Gastrocnemius medialis (tissue), 4 donors: ENCODE measurements at regions not wholly inside any gene's neighbourhood (a gene's known extent, or its start where the extent isn't known, plus 50 kb on each side); places are given as distances from the start of the nearest gene placed in this dataset.
A peak's percentile ranks its signal among the peaks of the same experiment; 100 is the strongest.
"Not testable (repeated sequence)": the region's sequence is repeated elsewhere in the genome, so short reads cannot be mapped to it uniquely, and the experiment has no call there.

Source experiments
- ATAC-seq, 2 donors: fragments of 150-250 bp; one replicate each; pipeline ENCODE4 v1.9.1; 2016
- DNase-seq, 2 donors: peaks; one replicate each; pipeline ENCODE4 v3.0.0-alpha.2; 2019
- H3K27ac ChIP-seq, 4 donors: fragments of 200-600 bp; sonication (generic); 1 replicate in 1 of 4; 2 replicates in 3 of 4; pipeline ENCODE4 v1.5.1; 2016 to 2018; ENCODE audit warnings: mild to moderate bottlenecking in 2 of 4, moderate library complexity in 1 of 4
- H3K27me3 ChIP-seq, 3 donors: fragments of 200-600 bp; sonication (generic) in 2 of 3; 1 replicate in 1 of 3; 2 replicates in 2 of 3; pipeline versions ENCODE4 v1.5.1 to v1.6.0; 2016 to 2019; ENCODE audit warnings: mild to moderate bottlenecking in 1 of 3, moderate library complexity in 1 of 3
- H3K36me3 ChIP-seq, 2 donors: fragments of 200-600 bp; sonication (generic) in 1 of 2; one replicate each; pipeline ENCODE4 v1.5.1; 2017 to 2018
- H3K4me1 ChIP-seq, 2 donors: fragments of 200-600 bp; sonication (generic) in 1 of 2; one replicate each; pipeline ENCODE4 v1.5.1; 2016 to 2017; ENCODE audit warnings: mild to moderate bottlenecking in 2 of 2
- H3K4me3 ChIP-seq, 4 donors: fragments of 200-600 bp; sonication (generic) in 3 of 4; 1 replicate in 1 of 4; 2 replicates in 3 of 4; pipeline ENCODE4 v1.5.1; 2016 to 2019; ENCODE audit warnings: mild to moderate bottlenecking in 2 of 4
- H3K9me3 ChIP-seq, 3 donors: fragments of 200-600 bp; sonication (generic) in 2 of 3; 1 replicate in 1 of 3; 2 replicates in 2 of 3; pipeline ENCODE4 v1.5.1; 2016 to 2019
- POLR2A ChIP-seq, 2 donors: fragments of 450-650 bp; IDR thresholded peaks; one replicate each; pipeline ENCODE4 v1.6.1; 2017; ENCODE audit warnings: antibody characterized with exemption in 2 of 2, mild to moderate bottlenecking in 2 of 2, moderate library complexity in 2 of 2
- in situ Hi-C, 4 donors: fragments of 200-750 bp; cut with MboI; loops; one replicate each; pipeline versions ENCODE4 v1.15.0 to v1.8.0; 2017; ENCODE audit warnings: low sequenced_read_pairs in 4 of 4
- intact Hi-C: fragments of 100-400 bp; cut with DNase I; formaldehyde crosslinking; loops from one replicate; pipeline ENCODE4 v1.15.1; 2023; ENCODE audit warnings: low total_unique reads
- TF ChIP-seq, protein P1 (sequence below), 5 experiments: fragments of 450-650 bp in 3 of 5; fragments of 200-600 bp in 2 of 5; sonication (generic) in 2 of 5; IDR thresholded peaks in 4 of 5; conservative IDR thresholded peaks in 1 of 5; 1 replicate in 4 of 5; 2 replicates in 1 of 5; pipeline ENCODE4 v1.5.1; 2016 to 2019; ENCODE audit warnings: antibody characterized with exemption in 5 of 5, mild to moderate bottlenecking in 3 of 5, moderate library complexity in 3 of 5

DNA sequence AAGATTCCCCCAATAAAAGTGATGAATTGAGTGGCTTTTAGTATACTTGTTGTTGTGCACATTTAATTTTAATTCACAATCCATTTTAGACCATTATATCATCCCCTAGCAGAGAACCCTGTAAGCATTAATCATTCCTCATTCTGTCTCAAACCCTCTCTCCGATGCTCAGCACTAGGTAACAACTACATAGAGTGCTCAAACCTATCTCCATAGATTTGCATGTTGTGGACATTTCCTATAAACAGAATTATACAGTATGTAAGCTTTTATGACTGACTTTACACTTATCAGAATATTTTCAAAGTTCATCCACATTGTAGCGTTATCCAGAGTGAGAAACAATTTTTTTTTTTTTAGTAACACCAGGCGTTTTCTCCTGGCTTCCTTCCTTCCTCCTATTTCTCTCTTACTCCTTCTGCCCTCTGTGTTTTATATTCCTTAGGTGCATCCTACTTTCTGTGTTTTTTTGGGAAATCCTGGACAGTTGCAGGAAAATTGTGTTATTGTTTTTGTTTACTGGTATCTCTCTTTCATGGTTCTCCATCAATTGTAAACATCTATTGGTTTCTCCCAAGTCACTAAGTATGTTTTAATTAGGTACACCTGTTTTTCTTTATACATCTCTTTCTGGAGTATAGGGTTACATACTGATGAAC is 1528.0 kb upstream of the TPTE start:
- ATAC-seq, result no peak
- no peak for DNase-seq
- TF ChIP-seq POLR2A (IDR thresholded peaks at IDR 0.05), result no peak
- TF ChIP-seq, protein P1, sequence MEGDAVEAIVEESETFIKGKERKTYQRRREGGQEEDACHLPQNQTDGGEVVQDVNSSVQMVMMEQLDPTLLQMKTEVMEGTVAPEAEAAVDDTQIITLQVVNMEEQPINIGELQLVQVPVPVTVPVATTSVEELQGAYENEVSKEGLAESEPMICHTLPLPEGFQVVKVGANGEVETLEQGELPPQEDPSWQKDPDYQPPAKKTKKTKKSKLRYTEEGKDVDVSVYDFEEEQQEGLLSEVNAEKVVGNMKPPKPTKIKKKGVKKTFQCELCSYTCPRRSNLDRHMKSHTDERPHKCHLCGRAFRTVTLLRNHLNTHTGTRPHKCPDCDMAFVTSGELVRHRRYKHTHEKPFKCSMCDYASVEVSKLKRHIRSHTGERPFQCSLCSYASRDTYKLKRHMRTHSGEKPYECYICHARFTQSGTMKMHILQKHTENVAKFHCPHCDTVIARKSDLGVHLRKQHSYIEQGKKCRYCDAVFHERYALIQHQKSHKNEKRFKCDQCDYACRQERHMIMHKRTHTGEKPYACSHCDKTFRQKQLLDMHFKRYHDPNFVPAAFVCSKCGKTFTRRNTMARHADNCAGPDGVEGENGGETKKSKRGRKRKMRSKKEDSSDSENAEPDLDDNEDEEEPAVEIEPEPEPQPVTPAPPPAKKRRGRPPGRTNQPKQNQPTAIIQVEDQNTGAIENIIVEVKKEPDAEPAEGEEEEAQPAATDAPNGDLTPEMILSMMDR (IDR thresholded peaks at IDR 0.05 in 4 of 5, conservative IDR thresholded peaks at IDR 0.05 in 1 of 5), result no peak
- H3K4me1 ChIP-seq, result no peaks in the 10 kb centered on the region
- no peaks in the 10 kb centered on the region for H3K36me3 ChIP-seq
- H3K27me3 ChIP-seq, result peaks cover 3 to 23% (median 14%) of the 10 kb centered on the region in 3 donors
- H3K9me3 ChIP-seq, result no peaks in the 10 kb centered on the region
- in situ Hi-C loops, result no loop called here
- no peak overlapping the region for H3K4me3 ChIP-seq
- H3K27ac ChIP-seq, result no peak overlapping the region
- intact Hi-C loops, result no loop called here

DNA sequence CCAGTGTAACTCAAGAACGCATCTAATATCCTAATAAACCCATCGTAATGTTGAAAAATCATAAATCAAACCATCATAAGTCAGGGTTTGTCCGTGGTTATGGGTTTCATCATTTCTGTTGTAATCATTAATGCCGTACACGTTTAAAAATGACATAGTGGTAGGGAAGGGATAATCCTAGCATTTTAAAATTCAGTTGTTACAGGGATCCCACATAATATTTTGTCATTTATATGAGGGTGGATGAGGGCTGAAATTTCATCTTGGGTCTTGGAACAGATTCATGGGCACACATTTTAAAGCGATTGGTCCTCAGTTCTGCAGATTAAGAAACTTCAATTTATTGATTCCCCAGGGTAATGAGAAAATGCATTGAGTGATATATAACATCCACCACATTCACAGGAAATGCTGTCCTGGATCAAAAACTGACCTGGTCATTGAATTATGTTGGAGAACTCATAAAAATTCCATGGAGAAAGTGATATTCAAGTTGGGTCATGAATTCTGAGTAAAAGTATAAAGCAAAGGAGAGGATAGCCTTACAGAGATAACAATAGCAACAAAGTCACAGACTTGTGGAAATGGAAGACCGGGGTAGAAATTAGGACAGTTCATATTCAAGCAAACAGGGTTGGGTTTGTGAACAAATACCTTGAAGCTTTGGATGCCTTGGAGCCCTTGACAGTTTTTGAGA is 1527.3 kb upstream of the TPTE start:
- DNase-seq (no peak), ATAC-seq (no peak)
- no peak for TF ChIP-seq POLR2A (IDR thresholded peaks at IDR 0.05)
- TF ChIP-seq, protein P1 (IDR thresholded peaks at IDR 0.05 in 4 of 5, conservative IDR thresholded peaks at IDR 0.05 in 1 of 5), result no peak
- Histone ChIP-seq H3K9me3 (no peaks in the 10 kb centered on the region), H3K27ac (no peak overlapping the region), H3K4me1 (no peaks in the 10 kb centered on the region), H3K27me3 (peaks cover 3 to 23% (median 14%) of the 10 kb centered on the region in 3 donors), H3K4me3 (no peak overlapping the region), H3K36me3 (no peaks in the 10 kb centered on the region)
- intact Hi-C loops (no loop called here), in situ Hi-C loops (no loop called here)

DNA sequence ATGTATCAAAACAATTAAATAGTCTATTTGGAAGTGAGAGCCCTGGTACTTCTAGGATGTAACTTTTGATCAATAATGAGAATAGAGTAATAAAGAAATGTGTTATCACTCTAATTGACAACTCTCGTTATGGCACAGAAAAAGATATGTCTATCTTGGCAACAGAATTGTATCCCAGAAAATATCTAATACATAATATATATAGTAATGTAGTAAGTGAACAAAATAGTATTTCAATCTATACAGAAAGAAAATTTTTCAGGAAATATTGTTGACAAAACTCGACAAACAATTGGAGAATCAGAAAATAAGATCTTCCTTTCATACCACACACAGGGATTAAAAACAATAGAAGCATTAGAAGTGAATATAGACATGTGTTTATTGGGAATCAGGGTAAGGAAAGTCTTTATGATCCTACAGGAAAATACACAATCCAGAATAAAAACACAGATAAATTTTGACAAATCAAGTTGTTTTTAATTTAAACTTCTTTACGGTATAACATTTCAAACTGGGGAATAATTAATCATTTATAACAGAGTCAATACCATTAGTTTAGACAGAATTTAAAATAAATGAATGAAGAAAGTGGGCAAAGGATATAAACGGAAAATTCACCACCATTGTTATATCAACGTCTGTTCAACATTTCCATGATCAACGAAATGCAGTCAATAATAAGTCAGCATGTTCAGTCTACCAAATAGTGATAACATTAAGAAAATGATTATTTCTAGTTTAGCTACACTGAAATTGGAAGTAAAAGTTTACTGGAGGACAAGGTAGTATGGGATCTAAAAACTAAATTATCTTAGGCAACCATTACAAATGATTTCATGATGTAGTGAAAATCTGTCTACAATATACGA is 1526.5 kb upstream of the TPTE start:
- Histone ChIP-seq H3K27ac (no peak overlapping the region), H3K36me3 (no peaks in the 10 kb centered on the region), H3K4me1 (no peaks in the 10 kb centered on the region), H3K9me3 (no peaks in the 10 kb centered on the region), H3K27me3 (peaks cover 3 to 23% (median 8%) of the 10 kb centered on the region in 3 donors), H3K4me3 (no peak overlapping the region)
- DNase-seq (no peak), ATAC-seq (no peak)
- in situ Hi-C loops, result no loop called here
- TF ChIP-seq POLR2A (IDR thresholded peaks at IDR 0.05), result no peak
- TF ChIP-seq, protein P1 (IDR thresholded peaks at IDR 0.05 in 4 of 5, conservative IDR thresholded peaks at IDR 0.05 in 1 of 5), result peak in 1 of 5 experiments; percentile 5
- intact Hi-C loops, result no loop called here

DNA sequence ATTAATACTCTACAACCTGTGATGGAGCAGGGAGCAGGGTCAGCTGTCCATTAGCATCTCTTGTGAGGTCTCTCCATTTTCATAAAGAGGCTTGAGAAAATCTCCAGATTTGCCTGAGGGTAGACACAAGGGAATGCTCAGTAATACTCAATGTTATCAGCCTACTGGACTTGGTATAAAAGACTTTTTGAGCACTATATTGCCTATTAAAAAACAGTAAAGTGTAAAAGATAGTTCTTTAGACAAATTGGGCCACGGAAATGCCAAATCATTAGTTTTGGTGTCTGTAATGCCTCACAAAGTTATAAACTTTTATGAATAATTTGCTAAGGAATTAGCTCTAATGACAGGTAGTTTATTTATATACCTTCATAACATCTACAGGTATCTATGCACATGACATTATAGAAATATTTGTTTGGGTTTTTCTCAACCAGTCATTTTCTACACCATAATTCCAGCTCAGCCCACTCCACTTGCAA is 1524.9 kb upstream of the TPTE start:
- H3K36me3 ChIP-seq, ATAC-seq, H3K27ac ChIP-seq, H3K4me1 ChIP-seq, in situ Hi-C loops, H3K9me3 ChIP-seq, H3K4me3 ChIP-seq, DNase-seq, intact Hi-C loops: not testable (repeated sequence)
- H3K27me3 ChIP-seq, result peaks cover 3 to 20% (median 8%) of the 10 kb centered on the region in 3 donors

DNA sequence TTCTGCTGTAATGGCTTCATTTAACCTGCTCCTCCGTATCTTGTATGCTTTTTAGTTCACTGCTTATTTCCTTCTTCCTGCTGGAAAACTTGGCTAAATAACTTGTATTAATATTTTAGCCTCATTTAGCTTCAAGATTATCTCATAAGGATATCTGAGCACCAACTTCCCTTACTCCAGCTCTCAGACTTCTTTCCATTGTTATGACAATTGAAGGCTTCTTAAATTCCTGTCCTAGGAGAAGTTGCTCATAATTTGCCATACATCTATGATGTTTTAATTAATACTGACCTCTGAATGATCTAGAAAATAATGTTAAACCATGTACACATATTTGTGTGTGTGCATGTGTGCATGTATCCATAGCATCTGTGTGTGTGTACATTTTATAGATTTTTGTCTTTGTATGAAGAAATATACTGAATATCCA is 1524.4 kb upstream of the TPTE start:
- no peaks in the 10 kb centered on the region for H3K4me1 ChIP-seq
- ATAC-seq (no peak), DNase-seq (no peak)
- H3K27ac ChIP-seq, result no peak overlapping the region
- peaks cover 3 to 18% (median 6%) of the 10 kb centered on the region in 3 donors for H3K27me3 ChIP-seq
- H3K4me3 ChIP-seq, result no peak overlapping the region
- TF ChIP-seq, protein P1 (IDR thresholded peaks at IDR 0.05 in 4 of 5, conservative IDR thresholded peaks at IDR 0.05 in 1 of 5), result no peak
- no peak for TF ChIP-seq POLR2A (IDR thresholded peaks at IDR 0.05)
- H3K9me3 ChIP-seq, result no peaks in the 10 kb centered on the region
- no peaks in the 10 kb centered on the region for H3K36me3 ChIP-seq
- in situ Hi-C loops (no loop called here), intact Hi-C loops (no loop called here)

DNA sequence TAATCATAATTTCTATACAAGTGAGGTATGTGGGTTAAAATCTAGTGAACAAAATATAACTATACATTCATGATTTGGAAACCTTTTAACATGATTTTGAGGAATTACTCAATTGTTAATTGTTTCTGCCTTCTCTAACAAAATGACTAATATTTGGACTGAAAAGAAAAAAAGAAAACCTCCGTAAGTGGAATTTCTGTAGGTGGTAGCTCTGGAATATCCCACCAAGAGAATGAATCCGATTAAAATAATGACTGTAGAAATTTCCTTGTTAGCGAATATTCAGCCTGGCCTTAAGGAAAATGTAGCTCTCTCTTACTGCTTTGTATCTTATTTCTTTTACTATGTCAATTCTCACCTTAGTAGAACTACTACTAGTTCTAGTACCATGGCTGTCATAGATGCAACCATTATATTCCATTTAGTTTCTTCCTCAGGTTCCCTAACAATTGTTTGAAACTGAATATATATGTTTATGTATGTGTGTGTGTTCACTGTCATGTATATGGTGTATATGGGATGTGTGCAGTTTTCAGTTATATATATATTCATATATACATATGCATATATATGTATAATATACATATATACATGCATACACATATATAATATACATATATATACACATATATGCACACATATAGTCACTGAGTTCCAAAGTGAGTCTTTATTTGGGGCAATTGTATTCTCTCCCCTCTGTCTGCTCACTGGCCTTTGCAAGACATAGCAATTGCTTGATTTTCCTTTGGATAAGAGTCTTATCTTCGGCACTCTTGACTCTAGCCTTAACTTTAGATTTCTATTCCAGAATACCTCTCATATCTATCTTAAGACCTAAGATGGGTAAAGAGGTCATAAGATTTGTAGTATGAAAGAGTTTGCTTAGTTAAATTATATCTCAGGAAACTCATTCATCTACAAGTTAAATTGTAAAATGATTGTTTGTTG is 1523.7 kb upstream of the TPTE start:
- H3K27ac ChIP-seq, intact Hi-C loops, ATAC-seq, in situ Hi-C loops, H3K4me1 ChIP-seq, H3K9me3 ChIP-seq, H3K36me3 ChIP-seq, H3K4me3 ChIP-seq, DNase-seq: not testable (repeated sequence)
- peaks cover 2 to 14% (median 4%) of the 10 kb centered on the region in 3 donors for H3K27me3 ChIP-seq
